ENCODE measurements at regions not wholly inside any gene's neighbourhood (a gene's known extent, or its start where the extent isn't known, plus 50 kb on each side); places are given as distances from the start of the nearest gene placed in this dataset.
A peak's percentile ranks its signal among the peaks of the same experiment; 100 is the strongest.
"Not testable (repeated sequence)": the region's sequence is repeated elsewhere in the genome, so short reads cannot be mapped to it uniquely, and the experiment has no call there.

GRCh38 chr13:62799038-62799535 is 1383.4 kb upstream of the PCDH20 start:
- DNase-seq: no peak

- DNase-seq: no peak
These were observed 1378.2 kb upstream of the PCDH20 start for GRCh38 chr13:62793850-62794249.

- no peak for DNase-seq
These were observed 1366.2 kb upstream of the PCDH20 start for GRCh38 chr13:62781866-62782265.

- DNase-seq: no peak
These were observed 1363.5 kb upstream of the PCDH20 start for GRCh38 chr13:62779161-62779560.

GRCh38 chr13:62767473-62767872 is 1351.8 kb upstream of the PCDH20 start:
- no peak for DNase-seq

GRCh38 chr13:62760724-62761123 is 1345.1 kb upstream of the PCDH20 start:
- no peak for DNase-seq

- no peak for DNase-seq
These were observed 1332.0 kb upstream of the PCDH20 start for GRCh38 chr13:62747629-62748028.

GRCh38 chr13:62747152-62747551 is 1331.5 kb upstream of the PCDH20 start:
- DNase-seq: no peak

- DNase-seq: not testable (repeated sequence)
These were observed 1314.1 kb upstream of the PCDH20 start for GRCh38 chr13:62729746-62730145.

GRCh38 chr13:62721893-62722292 is 1306.2 kb upstream of the PCDH20 start:
- DNase-seq: no peak

GRCh38 chr13:62711948-62712347 is 1296.3 kb upstream of the PCDH20 start:
- DNase-seq: not testable (repeated sequence)

- no peak for DNase-seq
These were observed 1295.1 kb upstream of the PCDH20 start for GRCh38 chr13:62710787-62711186.

- DNase-seq: no peak
These were observed 1290.4 kb upstream of the PCDH20 start for GRCh38 chr13:62706048-62706447.

GRCh38 chr13:62704875-62705274 is 1289.2 kb upstream of the PCDH20 start:
- DNase-seq: no peak

- DNase-seq: peak; percentile 76
These were observed 1286.9 kb upstream of the PCDH20 start for GRCh38 chr13:62702502-62702901.

- DNase-seq: no peak
These were observed 1282.1 kb upstream of the PCDH20 start for GRCh38 chr13:62697701-62698100.

GRCh38 chr13:62696490-62696889 is 1280.8 kb upstream of the PCDH20 start:
- no peak for DNase-seq

- DNase-seq: no peak
These were observed 1272.1 kb upstream of the PCDH20 start for GRCh38 chr13:62687732-62688131.

- DNase-seq: no peak
These were observed 1268.7 kb upstream of the PCDH20 start for GRCh38 chr13:62684359-62684758.

GRCh38 chr13:62682788-62683187 is 1267.1 kb upstream of the PCDH20 start:
- DNase-seq: no peak

- DNase-seq: no peak
These were observed 1262.4 kb upstream of the PCDH20 start for GRCh38 chr13:62678039-62678438.

- DNase-seq: no peak
These were observed 1248.1 kb upstream of the PCDH20 start for GRCh38 chr13:62663767-62664166.

- DNase-seq: no peak
These were observed 1243.7 kb upstream of the PCDH20 start for GRCh38 chr13:62659365-62659764.

- no peak for DNase-seq
These were observed 1237.7 kb upstream of the PCDH20 start for GRCh38 chr13:62653371-62653770.

GRCh38 chr13:62643799-62644524 is 1228.3 kb upstream of the PCDH20 start:
- DNase-seq: no peak
